Neuronal stem cell (in vitro differentiated cells): ENCODE measurements at regions not wholly inside any gene's neighbourhood (a gene's known extent, or its start where the extent isn't known, plus 50 kb on each side); places are given as distances from the start of the nearest gene placed in this dataset.

Source experiments
- DNase-seq: peaks from one replicate; pipeline ENCODE4 v3.0.0-alpha.2; 2013; ENCODE audit warnings: low spot score
- H2AFZ ChIP-seq: one replicate; pipeline ENCODE4 v1.6.1; 2013; ENCODE audit warnings: mild to moderate bottlenecking, low read length, inconsistent platforms
- H2AK5ac ChIP-seq: 2 replicates; pipeline ENCODE4 v1.6.1; 2013; ENCODE audit warnings: low read depth, mild to moderate bottlenecking, inconsistent platforms, low read length, moderate library complexity, mixed read lengths
- H2BK120ac ChIP-seq: 2 replicates; pipeline ENCODE4 v1.6.1; 2013; ENCODE audit warnings: low read depth, mild to moderate bottlenecking, inconsistent platforms, low read length, moderate library complexity, mixed read lengths
- H2BK12ac ChIP-seq: one replicate; pipeline ENCODE4 v1.6.1; 2013; ENCODE audit warnings: low read length, inconsistent platforms
- H2BK15ac ChIP-seq: 2 replicates; pipeline ENCODE4 v1.6.1; 2013; ENCODE audit warnings: mild to moderate bottlenecking, low read length, inconsistent platforms, mixed read lengths
- H2BK5ac ChIP-seq: one replicate; pipeline ENCODE4 v1.6.1; 2013; ENCODE audit warnings: inconsistent platforms, mild to moderate bottlenecking, low read length, moderate library complexity
- H3K14ac ChIP-seq: one replicate; pipeline ENCODE4 v1.6.1; 2013; ENCODE audit warnings: low read length, inconsistent platforms
- H3K18ac ChIP-seq: 2 replicates; pipeline ENCODE4 v1.6.1; 2013; ENCODE audit warnings: low read length, inconsistent platforms
- H3K23ac ChIP-seq: 2 replicates; pipeline ENCODE4 v1.6.1; 2013; ENCODE audit warnings: low read depth, mild to moderate bottlenecking, mixed read lengths, low read length, inconsistent platforms; ENCODE audit not compliant: poor library complexity
- H3K27ac ChIP-seq: replicated peaks from 3 replicates; pipeline ENCODE4 v1.5.1; 2013; ENCODE audit warnings: low read length, inconsistent platforms
- H3K27me3 ChIP-seq, 3 experiments: 2 replicates each; pipeline ENCODE4 v1.6.1; 2013; ENCODE audit warnings: low read length in 3 of 3, mild to moderate bottlenecking in 2 of 3, inconsistent platforms in 1 of 3, low read depth in 1 of 3, mixed read lengths in 1 of 3, moderate library complexity in 1 of 3; ENCODE audit not compliant: control insufficient read depth in 3 of 3, insufficient read depth in 3 of 3
- H3K36me3 ChIP-seq, 2 donors: replicated peaks in 1 of 2; 2 replicates each; pipeline ENCODE4 v1.6.1; 2013; ENCODE audit warnings: low read length in 2 of 2; ENCODE audit not compliant: control insufficient read depth in 2 of 2, insufficient read depth in 2 of 2
- H3K4ac ChIP-seq: 2 replicates; pipeline ENCODE4 v1.6.1; 2013; ENCODE audit warnings: inconsistent platforms, mild to moderate bottlenecking, low read length, moderate library complexity
- H3K4me1 ChIP-seq, 2 donors: 1 replicate in 1 of 2; 2 replicates in 1 of 2; pipeline ENCODE4 v1.6.1; 2013; ENCODE audit warnings: low read length in 2 of 2, low read depth in 1 of 2; ENCODE audit not compliant: control insufficient read depth in 2 of 2, insufficient read depth in 1 of 2
- H3K4me2 ChIP-seq: one replicate; pipeline ENCODE4 v1.6.1; 2013; ENCODE audit warnings: mild to moderate bottlenecking, low read length, inconsistent platforms; ENCODE audit not compliant: insufficient read depth, poor library complexity, severe bottlenecking
- H3K4me3 ChIP-seq, 2 donors: 2 replicates each; pipeline ENCODE4 v1.5.1; 2013; ENCODE audit warnings: low read length in 2 of 2, mild to moderate bottlenecking in 2 of 2, inconsistent platforms in 1 of 2, moderate library complexity in 1 of 2
- H3K79me1 ChIP-seq: one replicate; pipeline ENCODE4 v1.6.1; 2013; ENCODE audit warnings: low read depth, mild to moderate bottlenecking, inconsistent platforms, low read length, moderate library complexity
- H3K9ac ChIP-seq: one replicate; pipeline ENCODE4 v1.6.1; 2013; ENCODE audit warnings: mild to moderate bottlenecking, low read depth, low read length, inconsistent platforms; ENCODE audit not compliant: poor library complexity
- H3K9me3 ChIP-seq, 2 donors: replicated peaks in 1 of 2; 2 replicates each; pipeline versions ENCODE3 to v1.6.1; 2013; ENCODE audit warnings: low read length in 2 of 2, mild to moderate bottlenecking in 2 of 2, inconsistent platforms in 1 of 2, low read depth in 1 of 2, mixed read lengths in 1 of 2, moderate library complexity in 1 of 2; ENCODE audit not compliant: control insufficient read depth in 2 of 2, insufficient read depth in 1 of 2
- H4K8ac ChIP-seq: one replicate; pipeline ENCODE4 v1.6.1; 2013; ENCODE audit warnings: low read depth, mild to moderate bottlenecking, inconsistent platforms, low read length, moderate library complexity
- H4K91ac ChIP-seq: one replicate; pipeline ENCODE4 v1.6.1; 2013; ENCODE audit warnings: low read length, low read depth, mild to moderate bottlenecking, inconsistent platforms; ENCODE audit not compliant: poor library complexity
- WGBS, 2 donors: extraction: QIAGEN DNeasy Blood & Tissue Kit; methylation state at CpG; one replicate each; pipeline ENCODE4 v1.1.7; 2013; ENCODE audit warnings: missing lambda C conversion rate in 2 of 2, mixed read lengths in 1 of 2; ENCODE audit not compliant: insufficient read length in 2 of 2, insufficient replicate concordance in 1 of 2; ENCODE audit errors: extremely low coverage in 2 of 2; 5-methylcytosine and 5-hydroxymethylcytosine counted together

DNA sequence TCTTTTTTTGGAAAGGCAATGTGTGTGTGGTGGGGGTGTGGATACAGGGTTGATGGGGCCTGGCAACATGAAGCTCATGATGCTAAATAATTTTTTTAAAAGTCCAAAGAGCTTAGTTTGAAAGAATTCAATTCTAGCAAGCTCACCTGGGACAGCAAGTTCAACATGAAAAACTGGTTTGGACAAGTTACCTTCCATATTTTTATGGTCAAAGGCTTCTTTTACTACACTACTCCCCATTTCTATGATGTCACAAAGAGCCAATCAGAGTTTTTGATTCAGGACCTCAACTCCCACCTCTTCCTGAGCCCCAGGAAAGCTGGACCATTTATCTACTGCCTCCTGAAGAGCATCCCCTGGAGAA lies 66.1 kb upstream of the CTNNBL1 start:
- H2AFZ ChIP-seq: no peak overlapping the region
- peaks cover 0 to 4% (median 0%) of the 10 kb centered on the region in 3 experiments for H3K27me3 ChIP-seq

DNA sequence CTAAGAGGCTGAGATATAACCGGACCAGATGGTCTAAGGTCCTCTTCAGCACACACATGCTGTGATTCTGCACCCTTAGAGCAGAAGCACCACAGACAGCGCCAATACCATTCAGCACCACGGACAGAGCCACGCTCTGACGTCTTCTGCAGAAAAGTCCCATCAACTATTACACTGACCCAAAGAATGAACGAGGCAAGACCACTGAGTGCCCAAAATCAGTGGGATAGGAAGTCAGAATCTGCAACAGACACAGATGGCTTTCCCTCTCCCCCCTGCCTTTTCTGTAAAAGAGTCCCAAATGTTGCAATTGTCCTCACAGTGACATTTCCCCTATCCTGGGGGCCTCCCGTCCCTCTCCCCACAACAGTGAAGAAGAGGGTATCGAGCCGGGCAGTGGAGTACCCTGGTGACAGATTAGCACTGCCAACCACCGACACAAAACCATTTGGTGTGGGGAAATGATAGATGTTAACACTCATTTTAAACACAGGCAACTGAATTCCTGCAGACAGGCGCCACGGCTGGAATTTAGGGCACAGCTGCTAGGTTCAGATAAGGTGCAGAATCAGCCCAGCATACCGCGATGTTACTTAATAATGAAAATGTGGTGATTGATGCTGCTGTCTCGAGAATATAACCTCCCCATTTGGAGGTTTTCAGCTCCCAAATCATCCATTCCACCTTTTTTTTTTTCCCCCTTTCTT lies 66.6 kb upstream of the CTNNBL1 start:
- no peak overlapping the region for H3K9ac ChIP-seq
- H2BK15ac ChIP-seq: no peak overlapping the region
- no peak overlapping the region for H3K4me2 ChIP-seq
- no peak overlapping the region for H2BK12ac ChIP-seq
- no peak overlapping the region for H3K4ac ChIP-seq
- no peak overlapping the region for H2BK5ac ChIP-seq
- no peaks in the 10 kb centered on the region for H3K4me1 ChIP-seq
- peaks cover 0 to 7% (median 0%) of the 10 kb centered on the region in 3 experiments for H3K27me3 ChIP-seq
- no peaks in the 10 kb centered on the region for H3K36me3 ChIP-seq
- H3K4me3 ChIP-seq: no peak overlapping the region
- no CpG with 5 or more reads among the region's 15 CpGs for WGBS, 2 donors
- no peaks in the 10 kb centered on the region for H3K9me3 ChIP-seq
- no peaks in the 10 kb centered on the region for H3K79me1 ChIP-seq
- H3K18ac ChIP-seq: no peak overlapping the region
- H2BK120ac ChIP-seq: no peak overlapping the region
- no peak overlapping the region for H3K14ac ChIP-seq
- H3K23ac ChIP-seq: no peak overlapping the region
- H2AK5ac ChIP-seq: no peak overlapping the region
- H3K27ac ChIP-seq: no peak overlapping the region
- no peak overlapping the region for H2AFZ ChIP-seq
- peak; percentile 82 for DNase-seq
- H4K91ac ChIP-seq: no peak overlapping the region
- H4K8ac ChIP-seq: no peak overlapping the region

More for the DNA sequence above, 66.1 kb upstream of the CTNNBL1 start:
- H3K4me3 ChIP-seq: no peak overlapping the region
- no peak overlapping the region for H2AK5ac ChIP-seq
- no peak overlapping the region for H2BK120ac ChIP-seq
- H3K23ac ChIP-seq: no peak overlapping the region
- H3K27ac ChIP-seq: no peak overlapping the region
- H4K8ac ChIP-seq: no peak overlapping the region
- H3K36me3 ChIP-seq: no peaks in the 10 kb centered on the region
- no peak overlapping the region for H3K14ac ChIP-seq
- H3K79me1 ChIP-seq: no peaks in the 10 kb centered on the region
- H3K4me2 ChIP-seq: no peak overlapping the region
- no peaks in the 10 kb centered on the region for H3K4me1 ChIP-seq
- no peak overlapping the region for H2BK12ac ChIP-seq
- DNase-seq: no peak
- H3K9me3 ChIP-seq: no peaks in the 10 kb centered on the region
- H2BK5ac ChIP-seq: no peak overlapping the region
- no peak overlapping the region for H3K18ac ChIP-seq
- H3K4ac ChIP-seq: no peak overlapping the region
- no peak overlapping the region for H3K9ac ChIP-seq
- no peak overlapping the region for H4K91ac ChIP-seq
- no peak overlapping the region for H2BK15ac ChIP-seq

DNA sequence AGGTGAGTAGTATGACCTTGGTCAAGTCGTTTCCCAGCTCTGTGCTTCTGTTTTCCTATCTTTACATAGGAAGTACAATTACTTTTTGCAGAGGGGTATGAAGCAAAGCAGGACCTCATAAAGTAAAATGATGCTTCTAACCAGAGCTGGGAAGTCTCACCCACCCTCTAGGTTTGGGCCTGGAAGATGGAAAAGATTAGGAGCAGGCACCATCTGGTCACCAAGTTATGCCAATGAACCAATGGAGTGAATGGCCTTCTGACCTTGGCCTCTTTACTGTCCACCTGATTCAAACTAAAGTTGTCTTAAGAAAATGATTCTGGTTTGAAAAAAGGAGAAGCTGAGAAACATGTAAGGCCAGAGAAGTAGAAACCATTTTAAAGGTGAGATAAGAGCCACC lies 68.9 kb upstream of the CTNNBL1 start:
- DNase-seq: no peak
- H3K4me2 ChIP-seq: no peak overlapping the region
- no peak overlapping the region for H2BK5ac ChIP-seq
- H2BK120ac ChIP-seq: no peak overlapping the region
- no peak overlapping the region for H2BK15ac ChIP-seq
- H3K23ac ChIP-seq: no peak overlapping the region
- no peak overlapping the region for H3K18ac ChIP-seq
- H3K36me3 ChIP-seq: no peaks in the 10 kb centered on the region
- peaks cover 0 to 7% (median 0%) of the 10 kb centered on the region in 3 experiments for H3K27me3 ChIP-seq
- H2AK5ac ChIP-seq: no peak overlapping the region
- H4K91ac ChIP-seq: no peak overlapping the region
- H4K8ac ChIP-seq: no peak overlapping the region
- H3K9me3 ChIP-seq: no peaks in the 10 kb centered on the region
- H2BK12ac ChIP-seq: no peak overlapping the region
- no peaks in the 10 kb centered on the region for H3K79me1 ChIP-seq
- H3K4me1 ChIP-seq: no peaks in the 10 kb centered on the region
- H3K4ac ChIP-seq: no peak overlapping the region
- no peak overlapping the region for H3K14ac ChIP-seq
- H3K9ac ChIP-seq: no peak overlapping the region
- H3K27ac ChIP-seq: no peak overlapping the region
- no CpG with 5 or more reads among the region's 1 CpG for WGBS, 2 donors
- no peak overlapping the region for H3K4me3 ChIP-seq
- H2AFZ ChIP-seq: no peak overlapping the region

DNA sequence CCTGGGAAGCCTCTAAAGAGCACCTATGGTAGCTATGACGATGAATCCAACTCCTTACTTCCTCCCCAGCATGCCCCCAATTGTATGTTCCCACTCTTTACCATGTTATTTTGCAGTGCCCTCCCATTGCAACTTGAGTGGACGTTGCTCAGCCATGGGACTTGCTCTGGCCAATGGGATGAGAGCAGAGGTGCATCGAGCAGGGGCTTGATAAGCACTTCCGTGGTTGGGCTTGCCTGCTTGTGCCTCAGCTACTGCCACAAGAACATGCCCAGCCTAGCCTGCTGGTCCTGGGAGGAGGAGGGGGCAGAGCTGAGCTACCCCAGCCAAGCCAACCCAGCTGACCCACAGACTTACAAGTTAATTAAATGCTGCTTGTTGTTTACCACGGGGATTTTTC lies 71.1 kb upstream of the CTNNBL1 start:
- H3K9me3 ChIP-seq: no peaks in the 10 kb centered on the region
- no peak overlapping the region for H2BK12ac ChIP-seq
- no peak overlapping the region for H3K4me3 ChIP-seq
- peak overlapping the region; percentile 12 for H2AFZ ChIP-seq
- no peak overlapping the region for H3K9ac ChIP-seq
- peak overlapping the region; percentile 51 for H3K14ac ChIP-seq
- H3K4me1 ChIP-seq: no peaks in the 10 kb centered on the region
- H3K18ac ChIP-seq: peak overlapping the region; percentile 29
- H3K4ac ChIP-seq: no peak overlapping the region
- H3K4me2 ChIP-seq: no peak overlapping the region
- no peak overlapping the region for H2BK15ac ChIP-seq
- no peak overlapping the region for H2AK5ac ChIP-seq
- peaks cover 0 to 8% (median 3%) of the 10 kb centered on the region in 3 experiments for H3K27me3 ChIP-seq
- no peak overlapping the region for H4K91ac ChIP-seq
- peak overlapping the region; percentile 4 for H2BK5ac ChIP-seq
- H3K79me1 ChIP-seq: no peaks in the 10 kb centered on the region
- H3K27ac ChIP-seq: no peak overlapping the region
- no CpG with 5 or more reads among the region's 5 CpGs for WGBS, 2 donors
- H3K23ac ChIP-seq: peak overlapping the region; percentile 83
- no peak overlapping the region for H4K8ac ChIP-seq
- no peaks in the 10 kb centered on the region for H3K36me3 ChIP-seq
- no peak for DNase-seq
- H2BK120ac ChIP-seq: no peak overlapping the region
